Stomach smooth muscle (tissue), 2 donors: ENCODE measurements at regions not wholly inside any gene's neighbourhood (a gene's known extent, or its start where the extent isn't known, plus 50 kb on each side); places are given as distances from the start of the nearest gene placed in this dataset.

Experiments
- H3K27ac ChIP-seq: one replicate; pipeline ENCODE4 v1.7.0; 2013; ENCODE audit warnings: mild to moderate bottlenecking, low read length, inconsistent platforms
- H3K27me3 ChIP-seq, 2 donors: one replicate each; pipeline ENCODE4 v1.7.0; 2013; ENCODE audit warnings: low read length in 2 of 2; ENCODE audit not compliant: insufficient read depth in 2 of 2, control insufficient read depth in 1 of 2
- H3K36me3 ChIP-seq, 2 donors: one replicate each; pipeline ENCODE4 v1.7.0; 2013; ENCODE audit warnings: low read length in 2 of 2; ENCODE audit not compliant: control insufficient read depth in 2 of 2, insufficient read depth in 2 of 2
- H3K4me1 ChIP-seq: one replicate; pipeline ENCODE4 v1.7.0; 2013; ENCODE audit warnings: low read length; ENCODE audit not compliant: control insufficient read depth, insufficient read depth
- H3K4me3 ChIP-seq, 2 donors: one replicate each; pipeline ENCODE4 v1.7.0; 2013; ENCODE audit warnings: low read length in 2 of 2
- H3K9ac ChIP-seq, 2 donors: one replicate each; pipeline ENCODE4 v1.7.0; 2013; ENCODE audit warnings: low read length in 2 of 2, mild to moderate bottlenecking in 1 of 2
- H3K9me3 ChIP-seq, 2 donors: one replicate each; pipeline ENCODE4 v1.7.0; 2013; ENCODE audit warnings: low read length in 2 of 2; ENCODE audit not compliant: control insufficient read depth in 2 of 2
- donor health status: healthy.
- donor health status: Pancreatic carcinoma.

GRCh38 chr3:95356764-95357501 is 1294.1 kb downstream of the NSUN3 start:
- H3K27ac ChIP-seq = no peak overlapping the region
- no peaks in the 10 kb centered on the region for H3K27me3 ChIP-seq
- no peaks in the 10 kb centered on the region for H3K36me3 ChIP-seq
- H3K4me3 ChIP-seq = no peak overlapping the region
- H3K9me3 ChIP-seq = no peaks in the 10 kb centered on the region
- H3K4me1 ChIP-seq = no peaks in the 10 kb centered on the region
- no peak overlapping the region for H3K9ac ChIP-seq

GRCh38 chr3:95387242-95388021 is 1324.6 kb downstream of the NSUN3 start:
- H3K9ac ChIP-seq = no peak overlapping the region

GRCh38 chr3:95389725-95390313 is 1327.0 kb downstream of the NSUN3 start:
- Histone ChIP-seq H3K27ac (no peak overlapping the region), H3K4me1 (no peaks in the 10 kb centered on the region), H3K9ac (no peak overlapping the region), H3K27me3 (no peaks in the 10 kb centered on the region), H3K4me3 (no peak overlapping the region), H3K9me3 (peaks cover 0 to 2% of the 10 kb centered on the region in 2 donors), H3K36me3 (no peaks in the 10 kb centered on the region)

More at GRCh38 chr3:95387242-95388021, 1324.6 kb downstream of the NSUN3 start:
- H3K36me3 ChIP-seq = no peaks in the 10 kb centered on the region
- H3K27ac ChIP-seq = no peak overlapping the region
- H3K4me1 ChIP-seq = no peaks in the 10 kb centered on the region
- peaks cover 0 to 2% of the 10 kb centered on the region in 2 donors for H3K9me3 ChIP-seq
- H3K4me3 ChIP-seq = no peak overlapping the region
- H3K27me3 ChIP-seq = no peaks in the 10 kb centered on the region

GRCh38 chr3:95394286-95394685 is 1331.4 kb downstream of the NSUN3 start:
- Histone ChIP-seq H3K9ac (no peak overlapping the region), H3K9me3 (no peaks in the 10 kb centered on the region), H3K4me3 (no peak overlapping the region), H3K36me3 (no peaks in the 10 kb centered on the region), H3K27me3 (no peaks in the 10 kb centered on the region), H3K27ac (no peak overlapping the region), H3K4me1 (no peaks in the 10 kb centered on the region)

GRCh38 chr3:95399585-95399984 is 1336.7 kb downstream of the NSUN3 start:
- Histone ChIP-seq H3K9ac (no peak overlapping the region), H3K9me3 (no peaks in the 10 kb centered on the region), H3K4me3 (no peak overlapping the region), H3K27me3 (no peaks in the 10 kb centered on the region), H3K36me3 (no peaks in the 10 kb centered on the region), H3K4me1 (no peaks in the 10 kb centered on the region), H3K27ac (no peak overlapping the region)

DNA sequence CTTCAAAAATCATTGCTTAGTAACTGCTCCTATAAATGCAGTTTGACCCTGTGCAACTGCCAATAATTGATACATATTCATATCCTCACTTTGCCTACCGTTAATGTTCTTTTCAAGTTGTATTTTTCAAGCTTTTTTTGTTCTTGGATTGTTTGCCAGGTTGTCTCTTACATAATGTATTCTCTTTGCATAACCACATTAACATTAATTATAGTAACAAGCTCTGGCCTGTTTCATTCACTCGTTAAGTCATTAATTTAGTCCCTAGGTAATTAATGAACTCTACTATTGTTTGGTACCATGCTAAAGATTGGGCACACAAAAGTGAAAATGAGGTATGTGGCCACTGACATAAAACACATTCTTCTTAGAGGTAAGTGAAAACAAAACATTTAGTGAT is 1338.8 kb downstream of the NSUN3 start:
- H3K4me1 ChIP-seq = no peaks in the 10 kb centered on the region
- no peaks in the 10 kb centered on the region for H3K36me3 ChIP-seq
- H3K9me3 ChIP-seq = no peaks in the 10 kb centered on the region

DNA sequence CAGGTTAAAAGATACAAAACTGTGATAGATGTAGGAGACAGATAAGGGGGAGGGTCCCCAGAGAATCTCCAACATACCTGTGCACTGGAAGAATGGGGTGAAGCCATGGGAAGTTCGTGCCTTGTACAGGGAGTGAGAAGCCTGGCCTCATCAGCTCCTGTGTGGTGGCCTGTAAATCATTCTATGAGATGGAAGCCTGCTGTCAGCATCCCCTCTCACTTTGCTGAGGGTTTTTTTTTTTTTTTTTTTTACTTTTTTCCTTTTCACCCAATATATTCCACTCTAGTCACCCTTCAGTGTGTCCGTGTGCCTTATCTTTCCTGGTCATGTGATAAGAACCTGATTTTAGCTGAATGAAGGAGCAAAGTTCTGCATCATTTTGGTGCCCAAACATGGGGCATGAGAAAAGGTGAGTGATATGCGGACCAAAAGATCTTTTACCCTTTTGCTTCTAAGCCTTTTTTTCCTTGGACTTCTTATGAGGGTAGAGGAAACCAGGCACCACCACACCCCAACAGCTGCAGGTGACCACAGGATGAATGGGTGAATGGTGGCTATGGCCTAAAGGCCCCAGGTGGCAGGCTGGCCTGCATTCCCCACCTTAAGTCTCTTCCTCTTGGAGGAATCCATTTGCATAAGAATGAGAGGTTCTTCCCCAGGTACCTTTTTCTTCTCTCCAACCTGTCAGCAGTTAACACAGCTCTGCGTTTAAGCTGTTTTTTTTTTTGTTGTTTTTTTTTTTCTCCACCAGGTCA is 1345.0 kb downstream of the NSUN3 start:
- H3K4me3 ChIP-seq = no peak overlapping the region
- no peaks in the 10 kb centered on the region for H3K4me1 ChIP-seq
- no peak overlapping the region for H3K27ac ChIP-seq
- peaks cover 0 to 3% of the 10 kb centered on the region in 2 donors for H3K9me3 ChIP-seq
- no peaks in the 10 kb centered on the region for H3K36me3 ChIP-seq
- no peak overlapping the region for H3K9ac ChIP-seq
- H3K27me3 ChIP-seq = no peaks in the 10 kb centered on the region

More for the DNA sequence above, 1338.8 kb downstream of the NSUN3 start:
- H3K9ac ChIP-seq = no peak overlapping the region
- H3K27ac ChIP-seq = no peak overlapping the region
- H3K4me3 ChIP-seq = no peak overlapping the region
- no peaks in the 10 kb centered on the region for H3K27me3 ChIP-seq

DNA sequence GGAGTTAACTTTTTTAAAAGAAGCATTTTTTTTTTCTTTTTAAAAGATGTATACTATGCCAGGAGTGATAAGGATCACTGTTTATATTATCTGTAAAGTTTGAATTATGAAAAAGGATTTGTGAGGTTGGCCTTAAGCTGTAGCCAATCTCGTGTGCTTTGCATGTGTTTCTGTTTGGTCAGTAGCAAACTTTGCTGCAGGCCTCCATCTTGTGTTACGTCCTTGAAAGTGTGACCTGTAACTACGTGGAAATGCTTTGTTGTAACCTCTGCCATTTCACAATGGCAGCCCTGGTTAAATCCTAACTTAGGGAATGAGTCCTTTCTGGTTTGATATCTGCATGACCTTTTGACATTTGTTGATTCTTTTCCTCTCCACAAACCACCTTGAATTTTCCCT is 1345.6 kb downstream of the NSUN3 start:
- no peaks in the 10 kb centered on the region for H3K4me1 ChIP-seq

DNA sequence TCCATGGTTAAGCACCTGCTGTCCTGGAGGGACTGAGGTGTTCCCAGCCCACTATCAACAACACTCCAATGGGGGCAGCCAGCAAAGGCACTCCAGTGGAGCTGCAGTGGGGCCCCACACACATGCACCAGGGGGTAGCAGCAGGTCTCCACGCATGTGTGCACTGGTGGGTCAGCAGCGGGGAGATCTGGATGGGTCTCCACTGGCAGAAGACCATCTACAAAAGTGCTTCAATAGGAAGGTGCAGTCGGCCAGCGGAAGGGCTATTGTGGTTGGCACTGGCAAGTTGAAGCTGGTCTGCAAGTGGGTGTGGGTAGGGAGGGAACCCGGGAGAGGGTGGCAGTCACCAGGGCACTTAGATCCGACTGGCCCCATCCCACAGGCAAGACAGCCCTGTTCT is 1355.4 kb downstream of the NSUN3 start:
- Histone ChIP-seq H3K9ac (no peak overlapping the region), H3K9me3 (no peaks in the 10 kb centered on the region), H3K4me3 (no peak overlapping the region), H3K27ac (no peak overlapping the region), H3K4me1 (no peaks in the 10 kb centered on the region), H3K27me3 (no peaks in the 10 kb centered on the region), H3K36me3 (no peaks in the 10 kb centered on the region)

More for the DNA sequence above, 1345.6 kb downstream of the NSUN3 start:
- H3K27me3 ChIP-seq = no peaks in the 10 kb centered on the region
- no peak overlapping the region for H3K9ac ChIP-seq
- H3K27ac ChIP-seq = no peak overlapping the region
- H3K4me3 ChIP-seq = no peak overlapping the region
- H3K36me3 ChIP-seq = no peaks in the 10 kb centered on the region
- H3K9me3 ChIP-seq = peaks cover 0 to 3% of the 10 kb centered on the region in 2 donors

- Histone ChIP-seq H3K9me3 (no peaks in the 10 kb centered on the region), H3K27me3 (no peaks in the 10 kb centered on the region), H3K27ac (no peak overlapping the region), H3K4me3 (no peak overlapping the region), H3K9ac (no peak overlapping the region), H3K4me1 (no peaks in the 10 kb centered on the region), H3K36me3 (no peaks in the 10 kb centered on the region)
Observed at GRCh38 chr3:95424279-95424678, 1361.4 kb downstream of the NSUN3 start.
